Liver (tissue), 8 donors: ENCODE measurements at regions not wholly inside any gene's neighbourhood (a gene's known extent, or its start where the extent isn't known, plus 50 kb on each side); places are given as distances from the start of the nearest gene placed in this dataset.

Source experiments
- DNase-seq: peaks from one replicate; pipeline ENCODE4 v3.0.0-alpha.2; 2017; ENCODE audit warnings: low spot score
- H3K27ac ChIP-seq, 2 donors: one replicate each; pipeline ENCODE4 v1.7.0; 2013; ENCODE audit warnings: inconsistent platforms in 2 of 2, low read length in 2 of 2, control low read depth in 1 of 2, low read depth in 1 of 2, mild to moderate bottlenecking in 1 of 2
- H3K27me3 ChIP-seq, 4 donors: one replicate each; pipeline versions ENCODE4 v1.6.1 to v1.7.0; 2013; ENCODE audit warnings: low read length in 3 of 4, inconsistent platforms in 1 of 4, mild to moderate bottlenecking in 1 of 4, moderate library complexity in 1 of 4; ENCODE audit not compliant: control insufficient read depth in 4 of 4, insufficient read depth in 4 of 4
- H3K36me3 ChIP-seq, 4 donors: one replicate each; pipeline versions ENCODE4 v1.6.1 to v1.7.0; 2013; ENCODE audit warnings: low read length in 3 of 4, mild to moderate bottlenecking in 3 of 4, low read depth in 1 of 4, moderate library complexity in 1 of 4; ENCODE audit not compliant: control insufficient read depth in 4 of 4, insufficient read depth in 3 of 4
- H3K4me1 ChIP-seq, 4 donors: one replicate each; pipeline versions ENCODE4 v1.6.1 to v1.7.0; 2013; ENCODE audit warnings: low read length in 3 of 4, mild to moderate bottlenecking in 3 of 4, moderate library complexity in 1 of 4; ENCODE audit not compliant: control insufficient read depth in 4 of 4, insufficient read depth in 4 of 4
- H3K4me3 ChIP-seq, 3 donors: one replicate each; pipeline versions ENCODE4 v1.6.1 to v1.7.0; 2013; ENCODE audit warnings: low read length in 3 of 3, control low read depth in 1 of 3, low read depth in 1 of 3, mild to moderate bottlenecking in 1 of 3
- H3K9ac ChIP-seq, 2 donors: one replicate each; pipeline ENCODE4 v1.7.0; 2013; ENCODE audit warnings: low read length in 2 of 2, mild to moderate bottlenecking in 2 of 2, moderate library complexity in 2 of 2, control low read depth in 1 of 2, low read depth in 1 of 2
- H3K9me3 ChIP-seq, 4 donors: one replicate each; pipeline versions ENCODE4 v1.6.1 to v1.7.0; 2013; ENCODE audit warnings: low read length in 3 of 4; ENCODE audit not compliant: control insufficient read depth in 4 of 4
- EGR1 ChIP-seq, 2 donors: IDR thresholded peaks; 2 replicates each; pipeline ENCODE4 v1.6.1; 2016 to 2018; ENCODE audit warnings: antibody characterized with exemption in 2 of 2, low read depth in 2 of 2
- FOXA1 ChIP-seq: IDR thresholded peaks from 2 replicates; pipeline ENCODE4 v1.6.1; 2016; ENCODE audit warnings: antibody characterized with exemption
- FOXA2 ChIP-seq: IDR thresholded peaks from 2 replicates; pipeline ENCODE4 v1.6.1; 2016; ENCODE audit warnings: antibody characterized with exemption
- GABPA ChIP-seq, 2 donors: IDR thresholded peaks in 1 of 2; conservative IDR thresholded peaks in 1 of 2; 2 replicates each; pipeline ENCODE4 v1.6.1; 2016; ENCODE audit warnings: antibody characterized with exemption in 2 of 2, mild to moderate bottlenecking in 1 of 2, moderate library complexity in 1 of 2
- HNF4A ChIP-seq, 2 donors: conservative IDR thresholded peaks; 2 replicates each; pipeline ENCODE4 v1.6.1; 2016; ENCODE audit warnings: antibody characterized with exemption in 2 of 2, mild to moderate bottlenecking in 2 of 2
- HNF4G ChIP-seq: IDR thresholded peaks from 2 replicates; pipeline ENCODE4 v1.6.1; 2016; ENCODE audit warnings: antibody characterized with exemption
- JUND ChIP-seq, 2 donors: IDR thresholded peaks; 2 replicates each; pipeline ENCODE4 v1.6.1; 2016; ENCODE audit warnings: antibody characterized with exemption in 2 of 2
- NR2F2 ChIP-seq: IDR thresholded peaks from 2 replicates; pipeline ENCODE4 v1.6.1; 2016; ENCODE audit warnings: antibody characterized with exemption
- RAD21 ChIP-seq, 2 donors: IDR thresholded peaks; 2 replicates each; pipeline ENCODE4 v1.6.1; 2016; ENCODE audit warnings: antibody characterized with exemption in 2 of 2, mild to moderate bottlenecking in 2 of 2
- RXRA ChIP-seq, 2 donors: IDR thresholded peaks; 2 replicates each; pipeline ENCODE4 v1.6.1; 2017 to 2018; ENCODE audit warnings: antibody characterized with exemption in 2 of 2, mild to moderate bottlenecking in 1 of 2
- SP1 ChIP-seq: IDR thresholded peaks from 2 replicates; pipeline ENCODE4 v1.6.1; 2018; ENCODE audit warnings: antibody characterized with exemption, mild to moderate bottlenecking
- TAF1 ChIP-seq: conservative IDR thresholded peaks from 2 replicates; pipeline ENCODE4 v1.6.1; 2016; ENCODE audit warnings: antibody characterized with exemption, mild to moderate bottlenecking
- YY1 ChIP-seq: IDR thresholded peaks from 2 replicates; pipeline ENCODE4 v1.6.1; 2016; ENCODE audit warnings: antibody characterized with exemption, mild to moderate bottlenecking
- WGBS: extraction: QIAGEN DNeasy Blood & Tissue Kit; methylation state at CpG from one replicate; pipeline ENCODE4 v1.1.7; 2013; 5-methylcytosine and 5-hydroxymethylcytosine counted together
- TF ChIP-seq, protein P1 (sequence below): fragments of 150-350 bp; IDR thresholded peaks from 2 replicates; pipeline ENCODE4 v1.5.1; 2017; ENCODE audit warnings: improper control_type of control experiment, low read depth, low read length; ENCODE audit not compliant: missing input control
- TF ChIP-seq, protein P2 (sequence below): IDR thresholded peaks from 2 replicates; pipeline ENCODE4 v1.6.1; 2016; ENCODE audit warnings: antibody characterized with exemption
- TF ChIP-seq, protein P3 (sequence below): IDR thresholded peaks from 2 replicates; pipeline ENCODE4 v1.6.1; 2016; ENCODE audit warnings: antibody characterized with exemption
- TF ChIP-seq, protein P4 (sequence below): IDR thresholded peaks from 2 replicates; pipeline ENCODE4 v1.6.1; 2016; ENCODE audit warnings: antibody characterized with exemption, mild to moderate bottlenecking
- TF ChIP-seq, protein P5 (sequence below): IDR thresholded peaks from 2 replicates; pipeline ENCODE4 v1.6.1; 2016; ENCODE audit warnings: antibody characterized with exemption
- donor health status: healthy.
- donor health status: healthy.
- donor health status: healthy.
- donor health status: healthy.
- donor health status: healthy.

GRCh38 chr3:159783780-159784742 is 204.6 kb upstream of the IL12A start:
- 86% methylated on average over 13 of the region's 13 CpGs for WGBS
- H3K4me3 ChIP-seq = no peak overlapping the region
- no peaks in the 10 kb centered on the region for H3K36me3 ChIP-seq
- TF ChIP-seq GABPA (IDR thresholded peaks at IDR 0.05 in 1 of 2, conservative IDR thresholded peaks at IDR 0.05 in 1 of 2) = no peak
- no peak for TF ChIP-seq RAD21 (IDR thresholded peaks at IDR 0.05)
- TF ChIP-seq HNF4G = no peak
- TF ChIP-seq, protein P1, sequence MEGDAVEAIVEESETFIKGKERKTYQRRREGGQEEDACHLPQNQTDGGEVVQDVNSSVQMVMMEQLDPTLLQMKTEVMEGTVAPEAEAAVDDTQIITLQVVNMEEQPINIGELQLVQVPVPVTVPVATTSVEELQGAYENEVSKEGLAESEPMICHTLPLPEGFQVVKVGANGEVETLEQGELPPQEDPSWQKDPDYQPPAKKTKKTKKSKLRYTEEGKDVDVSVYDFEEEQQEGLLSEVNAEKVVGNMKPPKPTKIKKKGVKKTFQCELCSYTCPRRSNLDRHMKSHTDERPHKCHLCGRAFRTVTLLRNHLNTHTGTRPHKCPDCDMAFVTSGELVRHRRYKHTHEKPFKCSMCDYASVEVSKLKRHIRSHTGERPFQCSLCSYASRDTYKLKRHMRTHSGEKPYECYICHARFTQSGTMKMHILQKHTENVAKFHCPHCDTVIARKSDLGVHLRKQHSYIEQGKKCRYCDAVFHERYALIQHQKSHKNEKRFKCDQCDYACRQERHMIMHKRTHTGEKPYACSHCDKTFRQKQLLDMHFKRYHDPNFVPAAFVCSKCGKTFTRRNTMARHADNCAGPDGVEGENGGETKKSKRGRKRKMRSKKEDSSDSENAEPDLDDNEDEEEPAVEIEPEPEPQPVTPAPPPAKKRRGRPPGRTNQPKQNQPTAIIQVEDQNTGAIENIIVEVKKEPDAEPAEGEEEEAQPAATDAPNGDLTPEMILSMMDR = no peak
- no peak for TF ChIP-seq RXRA (IDR thresholded peaks at IDR 0.05)
- no peak for TF ChIP-seq HNF4A (conservative IDR thresholded peaks at IDR 0.05)
- no peak for TF ChIP-seq NR2F2
- no peak for TF ChIP-seq SP1
- no peak for TF ChIP-seq FOXA2
- no peak for TF ChIP-seq YY1
- no peak for TF ChIP-seq EGR1 (IDR thresholded peaks at IDR 0.05; ENCODE audit: low read depth in 2 of 2)
- TF ChIP-seq FOXA1 = no peak
- DNase-seq = no peak
- no peaks in the 10 kb centered on the region for H3K9me3 ChIP-seq
- no peak overlapping the region for H3K9ac ChIP-seq
- H3K27me3 ChIP-seq = no peaks in the 10 kb centered on the region
- H3K27ac ChIP-seq = no peak overlapping the region
- peaks cover 15 to 47% (median 35%) of the 10 kb centered on the region in 4 donors for H3K4me1 ChIP-seq

GRCh38 chr3:159785273-159785708 is 203.3 kb upstream of the IL12A start:
- TF ChIP-seq TAF1 = no peak
- TF ChIP-seq HNF4A (conservative IDR thresholded peaks at IDR 0.05) = no peak
- TF ChIP-seq, protein P2, sequence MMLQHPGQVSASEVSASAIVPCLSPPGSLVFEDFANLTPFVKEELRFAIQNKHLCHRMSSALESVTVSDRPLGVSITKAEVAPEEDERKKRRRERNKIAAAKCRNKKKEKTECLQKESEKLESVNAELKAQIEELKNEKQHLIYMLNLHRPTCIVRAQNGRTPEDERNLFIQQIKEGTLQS = no peak
- no peak for TF ChIP-seq FOXA1
- TF ChIP-seq, protein P1 = no peak
- TF ChIP-seq, protein P3, sequence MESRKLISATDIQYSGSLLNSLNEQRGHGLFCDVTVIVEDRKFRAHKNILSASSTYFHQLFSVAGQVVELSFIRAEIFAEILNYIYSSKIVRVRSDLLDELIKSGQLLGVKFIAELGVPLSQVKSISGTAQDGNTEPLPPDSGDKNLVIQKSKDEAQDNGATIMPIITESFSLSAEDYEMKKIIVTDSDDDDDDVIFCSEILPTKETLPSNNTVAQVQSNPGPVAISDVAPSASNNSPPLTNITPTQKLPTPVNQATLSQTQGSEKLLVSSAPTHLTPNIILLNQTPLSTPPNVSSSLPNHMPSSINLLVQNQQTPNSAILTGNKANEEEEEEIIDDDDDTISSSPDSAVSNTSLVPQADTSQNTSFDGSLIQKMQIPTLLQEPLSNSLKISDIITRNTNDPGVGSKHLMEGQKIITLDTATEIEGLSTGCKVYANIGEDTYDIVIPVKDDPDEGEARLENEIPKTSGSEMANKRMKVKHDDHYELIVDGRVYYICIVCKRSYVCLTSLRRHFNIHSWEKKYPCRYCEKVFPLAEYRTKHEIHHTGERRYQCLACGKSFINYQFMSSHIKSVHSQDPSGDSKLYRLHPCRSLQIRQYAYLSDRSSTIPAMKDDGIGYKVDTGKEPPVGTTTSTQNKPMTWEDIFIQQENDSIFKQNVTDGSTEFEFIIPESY = no peak
- no peak for TF ChIP-seq NR2F2
- TF ChIP-seq, protein P4, sequence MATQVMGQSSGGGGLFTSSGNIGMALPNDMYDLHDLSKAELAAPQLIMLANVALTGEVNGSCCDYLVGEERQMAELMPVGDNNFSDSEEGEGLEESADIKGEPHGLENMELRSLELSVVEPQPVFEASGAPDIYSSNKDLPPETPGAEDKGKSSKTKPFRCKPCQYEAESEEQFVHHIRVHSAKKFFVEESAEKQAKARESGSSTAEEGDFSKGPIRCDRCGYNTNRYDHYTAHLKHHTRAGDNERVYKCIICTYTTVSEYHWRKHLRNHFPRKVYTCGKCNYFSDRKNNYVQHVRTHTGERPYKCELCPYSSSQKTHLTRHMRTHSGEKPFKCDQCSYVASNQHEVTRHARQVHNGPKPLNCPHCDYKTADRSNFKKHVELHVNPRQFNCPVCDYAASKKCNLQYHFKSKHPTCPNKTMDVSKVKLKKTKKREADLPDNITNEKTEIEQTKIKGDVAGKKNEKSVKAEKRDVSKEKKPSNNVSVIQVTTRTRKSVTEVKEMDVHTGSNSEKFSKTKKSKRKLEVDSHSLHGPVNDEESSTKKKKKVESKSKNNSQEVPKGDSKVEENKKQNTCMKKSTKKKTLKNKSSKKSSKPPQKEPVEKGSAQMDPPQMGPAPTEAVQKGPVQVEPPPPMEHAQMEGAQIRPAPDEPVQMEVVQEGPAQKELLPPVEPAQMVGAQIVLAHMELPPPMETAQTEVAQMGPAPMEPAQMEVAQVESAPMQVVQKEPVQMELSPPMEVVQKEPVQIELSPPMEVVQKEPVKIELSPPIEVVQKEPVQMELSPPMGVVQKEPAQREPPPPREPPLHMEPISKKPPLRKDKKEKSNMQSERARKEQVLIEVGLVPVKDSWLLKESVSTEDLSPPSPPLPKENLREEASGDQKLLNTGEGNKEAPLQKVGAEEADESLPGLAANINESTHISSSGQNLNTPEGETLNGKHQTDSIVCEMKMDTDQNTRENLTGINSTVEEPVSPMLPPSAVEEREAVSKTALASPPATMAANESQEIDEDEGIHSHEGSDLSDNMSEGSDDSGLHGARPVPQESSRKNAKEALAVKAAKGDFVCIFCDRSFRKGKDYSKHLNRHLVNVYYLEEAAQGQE = no peak
- no peak for TF ChIP-seq YY1
- no peak for TF ChIP-seq GABPA (IDR thresholded peaks at IDR 0.05 in 1 of 2, conservative IDR thresholded peaks at IDR 0.05 in 1 of 2)
- no peak for TF ChIP-seq EGR1 (IDR thresholded peaks at IDR 0.05; ENCODE audit: low read depth in 2 of 2)
- TF ChIP-seq, protein P5, sequence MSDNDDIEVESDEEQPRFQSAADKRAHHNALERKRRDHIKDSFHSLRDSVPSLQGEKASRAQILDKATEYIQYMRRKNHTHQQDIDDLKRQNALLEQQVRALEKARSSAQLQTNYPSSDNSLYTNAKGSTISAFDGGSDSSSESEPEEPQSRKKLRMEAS = no peak
- TF ChIP-seq JUND (IDR thresholded peaks at IDR 0.05) = no peak
- H3K4me1 ChIP-seq = peaks cover 19 to 58% (median 46%) of the 10 kb centered on the region in 4 donors
- H3K27ac ChIP-seq = no peak overlapping the region
- H3K36me3 ChIP-seq = no peaks in the 10 kb centered on the region
- H3K9ac ChIP-seq = no peak overlapping the region
- H3K9me3 ChIP-seq = no peaks in the 10 kb centered on the region
- WGBS = 73% methylated on average over 1 of the region's 1 CpG
- H3K4me3 ChIP-seq = no peak overlapping the region
- no peaks in the 10 kb centered on the region for H3K27me3 ChIP-seq
- no peak for DNase-seq
